ENCODE measurements at regions not wholly inside any gene's neighbourhood (a gene's known extent, or its start where the extent isn't known, plus 50 kb on each side); places are given as distances from the start of the nearest gene placed in this dataset.

DNA sequence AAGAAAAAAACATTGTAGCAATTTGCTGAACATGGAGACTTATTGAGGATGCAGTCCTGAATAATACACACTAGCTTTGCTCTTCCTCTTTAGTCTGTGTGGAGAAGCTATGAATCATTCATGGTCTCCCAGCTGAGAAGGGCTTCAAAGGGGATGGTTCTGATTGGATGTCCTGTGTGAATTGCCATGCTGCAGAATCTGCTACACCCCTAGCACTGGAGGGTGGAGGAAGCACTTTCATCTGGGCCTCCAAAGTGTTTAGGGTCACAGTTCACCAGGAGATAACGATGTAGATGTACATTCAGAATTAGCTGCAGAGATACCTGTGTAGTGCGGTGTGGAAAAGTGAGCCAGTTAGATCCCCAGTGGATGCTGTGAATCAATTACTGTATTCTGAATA is 321.1 kb upstream of the EDNRB start:
- FAIRE-seq (no peak), DNase-seq (ENCODE audit: low read depth, low spot score) (no peak)
- H3K9ac ChIP-seq (replicated peaks; ENCODE audit: extremely low read depth, insufficient read depth, low read length): no peak overlapping the region
- CTCF ChIA-PET: interaction anchor here (1.3 to 9.1 kb wide), 12 partner anchors 9 to 754 kb away, joined by 3 to 244 read pairs (median 12); no protein-coding TSS in a partner anchor
- POLR2A ChIA-PET: no interaction called here
- H3K36me3 ChIP-seq (ENCODE audit: control insufficient read depth in 2 of 2, extremely low read depth in 1 of 2, insufficient read depth in 2 of 2, low read length in 2 of 2): no peaks in the 10 kb centered on the region
- H3K27me3 ChIP-seq (ENCODE audit: control insufficient read depth in 2 of 2, insufficient read depth in 2 of 2, low read length in 2 of 2): peaks cover 2 to 4% of the 10 kb centered on the region in 2 experiments
- no peaks in the 10 kb centered on the region for H3K9me3 ChIP-seq (replicated peaks; ENCODE audit: control insufficient read depth, insufficient read depth, low read length)
- intact Hi-C loops (cut with micrococcal nuclease) (loop anchor here (2.0 to 10.0 kb wide), 3 partner anchors 445 to 567 kb away; no protein-coding TSS in a partner anchor), dilution Hi-C loops (cut with MboI; ENCODE audit: extremely low pct_ligation_motif_present, low sequenced_read_pairs) (no loop called here)
- TF ChIP-seq FOS (IDR thresholded peaks at IDR 0.05; ENCODE audit: borderline replicate concordance, insufficient read depth, low read length) (no peak), CTCF (IDR thresholded peaks at IDR 0.05; ENCODE audit: extremely low read depth in 1 of 2, insufficient read depth in 1 of 2, low read depth in 1 of 2, low read length in 2 of 2) (no peak), MYC (IDR thresholded peaks at IDR 0.05; ENCODE audit: low read depth, low read length) (no peak), POLR2A (IDR thresholded peaks at IDR 0.05; ENCODE audit: low read depth, low read length) (no peak), EZH2 (IDR thresholded peaks at IDR 0.05; ENCODE audit: borderline replicate concordance, low read depth, low read length, severe bottlenecking) (no peak), GATA2 (IDR thresholded peaks at IDR 0.05; ENCODE audit: insufficient read depth, insufficient read length, low read depth, low read length) (no peak), MAX (IDR thresholded peaks at IDR 0.05; ENCODE audit: insufficient read depth, insufficient read length) (no peak), POLR2AphosphoS5 (IDR thresholded peaks at IDR 0.05; ENCODE audit: insufficient read depth, low read depth, low read length) (no peak), JUN (IDR thresholded peaks at IDR 0.05; ENCODE audit: borderline replicate concordance, insufficient read depth, insufficient read length, low read depth) (no peak)
- H3K9me1 ChIP-seq (replicated peaks; ENCODE audit: control insufficient read depth, extremely low read depth, insufficient read depth, low read length): no peaks in the 10 kb centered on the region
- H4K20me1 ChIP-seq (replicated peaks; ENCODE audit: control insufficient read depth, extremely low read depth, insufficient read depth, low read length): no peaks in the 10 kb centered on the region
- no TSS peak for BruUV-seq (replicated peaks)
- no peaks in the 10 kb centered on the region for H3K79me2 ChIP-seq (ENCODE audit: control insufficient read depth, insufficient read depth, low read length)
- H2AFZ ChIP-seq (ENCODE audit: low read depth, low read length): no peak overlapping the region
- H3K4me3 ChIP-seq (replicated peaks in 1 of 3; ENCODE audit: insufficient read depth in 1 of 3, low read depth in 1 of 3, low read length in 3 of 3): no peak overlapping the region
- H3K27ac ChIP-seq (ENCODE audit: insufficient read depth, low read depth, low read length): no peak overlapping the region
- no peaks in the 10 kb centered on the region for H3K4me1 ChIP-seq (ENCODE audit: control insufficient read depth, extremely low read depth, insufficient read depth, low read length)
- H3K4me2 ChIP-seq (ENCODE audit: insufficient read depth, low read length): no peak overlapping the region
